Hematopoietic multipotent progenitor cell (in vitro differentiated cells): ENCODE measurements at regions not wholly inside any gene's neighbourhood (a gene's known extent, or its start where the extent isn't known, plus 50 kb on each side); places are given as distances from the start of the nearest gene placed in this dataset.
A peak's percentile ranks its signal among the peaks of the same experiment; 100 is the strongest.

Experiments
- DNase-seq, 3 donors: peaks; one replicate each; pipeline ENCODE4 v3.0.0-alpha.2; 2011 to 2015; ENCODE audit warnings: low read depth in 2 of 3, low spot score in 2 of 3

DNA sequence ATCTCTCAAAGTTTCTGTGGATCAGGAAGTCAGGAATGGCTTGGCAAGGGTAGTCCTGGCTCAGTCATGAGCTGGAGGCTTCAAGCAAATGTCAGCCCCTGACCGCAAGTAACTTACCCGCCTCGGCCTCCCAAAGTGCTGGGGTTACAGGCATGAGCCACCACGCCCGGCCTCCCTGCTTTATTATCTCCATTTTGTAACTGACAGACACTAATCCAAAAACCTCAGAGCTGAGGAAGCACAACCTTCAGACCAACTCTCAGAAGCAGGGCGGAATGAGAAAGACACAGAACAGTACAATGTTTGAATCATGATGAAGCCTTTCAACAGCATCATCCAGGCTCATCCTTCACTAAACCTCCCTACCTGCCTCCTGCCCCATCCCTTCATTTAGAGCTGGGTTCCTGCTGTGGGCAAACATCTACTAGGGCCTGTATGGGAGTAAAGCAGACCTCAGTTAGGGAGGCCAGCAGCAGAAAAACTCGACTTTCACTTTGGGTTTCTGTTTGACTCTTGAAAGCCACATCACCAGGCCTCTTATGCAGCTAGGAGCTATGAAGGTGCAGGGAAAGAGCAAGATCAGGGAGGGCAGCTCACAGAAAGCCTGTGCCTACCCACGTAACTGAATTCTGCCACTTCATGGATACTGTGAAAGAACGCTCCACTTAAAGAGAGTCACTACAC, 84.4 kb upstream of the RAB4A start:
- DNase-seq: no peak

DNA sequence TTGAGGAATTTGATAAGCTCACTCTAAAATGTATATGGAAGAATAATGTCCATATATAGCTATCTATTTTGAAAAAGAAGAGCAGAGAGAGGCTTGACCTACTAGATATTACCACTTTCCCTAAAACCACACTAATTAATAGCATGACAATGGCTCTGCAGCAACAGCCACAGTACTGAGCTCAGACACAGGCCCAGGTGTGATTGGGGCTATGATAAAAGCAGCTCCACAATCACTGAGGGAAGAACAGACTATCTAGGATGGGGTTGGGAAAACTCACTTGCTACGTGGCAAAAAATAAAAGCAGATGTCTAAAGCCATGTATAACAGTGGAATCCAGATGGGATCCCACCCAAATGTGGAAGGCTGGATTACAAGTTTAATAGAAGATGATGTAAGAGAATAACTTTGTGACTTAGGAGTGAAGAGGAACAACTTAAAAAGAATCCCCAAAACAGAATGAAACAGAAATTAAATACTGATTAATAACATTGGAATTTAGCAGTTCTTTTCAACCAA, 80.8 kb upstream of the RAB4A start:
- no peak for DNase-seq

DNA sequence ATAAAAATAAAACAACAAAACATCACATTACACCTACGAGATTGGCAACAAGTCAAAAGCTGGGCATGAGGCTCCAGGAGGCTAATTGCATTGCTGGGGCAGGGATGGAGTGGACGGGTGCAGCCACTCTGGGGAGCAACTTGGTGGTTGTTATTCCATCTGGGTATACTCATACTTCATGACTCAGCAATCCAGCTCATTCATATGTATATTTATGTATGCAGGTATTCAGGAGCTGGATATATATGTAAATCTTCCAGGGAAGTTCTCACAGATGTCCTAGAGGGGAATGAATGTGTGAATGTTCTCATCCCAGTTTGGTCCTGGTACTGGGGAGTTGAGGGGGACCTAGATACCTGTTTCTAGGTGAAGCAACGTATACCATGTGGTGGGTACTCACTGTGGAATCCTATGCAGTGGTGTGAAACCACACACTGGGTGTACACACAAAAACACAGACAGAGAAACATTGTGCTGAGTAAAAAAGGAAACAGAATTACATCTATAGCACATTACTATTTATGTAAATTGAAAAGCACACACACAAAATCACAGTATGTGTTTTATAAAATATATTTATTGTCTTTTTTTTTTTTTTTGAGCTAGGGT, 79.7 kb upstream of the RAB4A start:
- DNase-seq: no peak

- no peak for DNase-seq
Measured at GRCh38 chr1:229192031-229192430, 78.9 kb upstream of the RAB4A start.

DNA sequence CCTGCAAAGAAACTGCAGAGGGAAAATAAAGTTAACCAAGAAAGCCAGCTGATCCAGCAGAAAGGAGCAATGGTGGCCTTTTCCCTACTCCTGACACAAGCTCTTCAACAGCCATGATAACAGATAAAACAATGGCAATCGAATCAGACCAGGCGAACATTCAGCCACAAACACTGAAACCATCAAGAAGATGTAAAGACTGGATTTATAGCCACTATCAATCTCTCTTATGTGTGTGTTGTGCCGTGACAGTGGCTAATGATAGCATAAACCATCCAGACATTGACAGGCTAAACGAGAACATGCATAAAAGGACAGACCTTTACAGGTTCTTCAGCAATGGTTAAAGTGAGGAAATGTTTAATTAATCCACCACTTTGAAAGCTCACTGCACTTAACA, 78.1 kb upstream of the RAB4A start:
- no peak for DNase-seq

- no peak for DNase-seq
Measured at GRCh38 chr1:229194096-229194495, 76.8 kb upstream of the RAB4A start.

DNA sequence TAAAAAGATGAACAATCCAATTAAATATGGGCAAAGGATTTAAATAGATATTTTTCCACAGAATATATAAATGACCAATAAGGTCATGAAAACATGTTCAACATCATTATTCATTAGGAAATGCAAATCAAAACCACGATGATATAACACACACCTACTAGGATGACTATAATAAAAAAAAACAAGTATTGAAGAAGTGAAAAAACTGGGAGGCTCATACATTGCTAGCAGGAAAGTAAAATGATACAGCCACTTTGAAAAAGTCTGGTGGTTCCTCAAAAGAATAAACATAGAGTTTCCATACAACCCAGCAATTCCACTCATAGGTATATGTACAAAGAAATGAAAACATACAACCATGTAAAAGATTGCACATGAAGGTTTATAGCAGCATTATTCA, 75.7 kb upstream of the RAB4A start:
- DNase-seq: no peak

- no peak for DNase-seq
Measured at GRCh38 chr1:229196404-229197264, 74.3 kb upstream of the RAB4A start.

DNA sequence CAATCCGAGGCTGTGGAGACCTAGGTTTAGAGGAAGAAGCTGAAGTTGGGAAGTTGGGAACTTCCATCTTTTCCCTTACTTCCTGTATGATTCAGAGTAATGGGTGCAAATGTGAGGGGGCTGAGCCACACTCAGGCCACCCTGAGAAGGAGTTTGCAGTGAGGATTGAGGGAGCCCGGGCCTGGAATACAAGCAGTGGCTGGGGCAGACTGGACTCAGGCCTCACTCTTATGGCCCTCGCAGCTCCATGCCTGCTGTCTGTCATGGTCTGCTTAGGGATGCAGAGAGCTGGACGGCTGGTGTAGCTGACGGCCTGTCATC, 73.7 kb upstream of the RAB4A start:
- no peak for DNase-seq

GRCh38 chr1:229199261-229200243, 71.4 kb upstream of the RAB4A start:
- peak in 2 of 3 donors; percentile 10 to 22 for DNase-seq

DNA sequence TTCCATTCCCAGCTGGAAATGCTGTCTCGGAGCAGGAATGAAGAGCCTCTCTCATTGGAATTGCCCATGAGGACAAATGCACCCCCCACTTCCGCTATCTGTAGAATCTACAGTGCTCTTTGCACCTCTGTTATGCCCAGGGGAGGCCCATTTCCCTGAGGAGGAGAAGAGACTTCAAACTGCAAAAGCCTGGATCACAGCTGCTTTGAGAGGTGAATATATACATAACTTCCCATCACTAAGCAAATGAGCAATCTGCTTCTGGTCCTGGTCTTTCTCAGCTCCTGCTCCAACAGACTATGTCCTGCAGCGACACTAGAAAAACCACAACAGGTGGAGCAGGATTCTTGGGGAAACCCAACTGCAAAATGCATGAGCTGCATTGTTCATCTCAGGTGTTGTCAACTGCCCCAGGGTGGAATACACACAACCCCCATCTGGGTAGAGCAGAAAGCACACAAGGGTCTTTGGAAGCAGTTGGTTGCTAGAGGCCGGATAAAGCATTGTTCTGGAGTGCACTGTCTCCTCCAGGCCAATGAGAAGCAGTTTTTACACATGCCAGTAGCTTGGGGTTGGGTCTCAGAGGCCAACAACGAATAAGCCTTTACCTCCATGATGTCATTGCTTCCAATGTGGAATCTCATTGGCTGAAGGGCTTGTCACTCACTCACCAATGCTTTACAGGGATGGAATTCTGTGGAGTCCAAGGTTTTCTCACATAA, 67.7 kb upstream of the RAB4A start:
- DNase-seq: peak in 2 of 3 donors; percentile 10 to 17

GRCh38 chr1:229203991-229204632, 66.8 kb upstream of the RAB4A start:
- DNase-seq: no peak

GRCh38 chr1:229204921-229205777, 65.8 kb upstream of the RAB4A start:
- DNase-seq: no peak

DNA sequence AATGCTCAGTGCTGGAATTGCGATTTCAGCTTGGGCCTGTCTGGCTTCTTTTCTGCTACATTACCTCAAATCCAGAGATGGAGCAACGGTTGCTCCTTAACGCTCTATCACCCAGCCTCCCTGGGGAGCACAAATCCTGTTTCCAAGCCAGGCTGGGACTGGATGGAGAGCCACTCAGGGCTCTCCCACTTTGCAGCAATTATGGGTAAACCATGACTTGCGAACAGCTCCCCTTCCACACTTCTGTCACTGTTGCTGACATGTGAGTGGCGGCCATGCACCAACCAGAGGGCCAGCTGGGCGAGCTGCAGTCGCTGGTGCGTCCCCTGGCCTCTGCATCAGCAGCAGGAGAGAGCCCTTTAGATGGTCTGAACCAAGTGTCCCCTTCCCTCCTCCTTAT, 65.1 kb upstream of the RAB4A start:
- DNase-seq: no peak

- DNase-seq: no peak
Measured at GRCh38 chr1:229207916-229208315, 63.0 kb upstream of the RAB4A start.

DNA sequence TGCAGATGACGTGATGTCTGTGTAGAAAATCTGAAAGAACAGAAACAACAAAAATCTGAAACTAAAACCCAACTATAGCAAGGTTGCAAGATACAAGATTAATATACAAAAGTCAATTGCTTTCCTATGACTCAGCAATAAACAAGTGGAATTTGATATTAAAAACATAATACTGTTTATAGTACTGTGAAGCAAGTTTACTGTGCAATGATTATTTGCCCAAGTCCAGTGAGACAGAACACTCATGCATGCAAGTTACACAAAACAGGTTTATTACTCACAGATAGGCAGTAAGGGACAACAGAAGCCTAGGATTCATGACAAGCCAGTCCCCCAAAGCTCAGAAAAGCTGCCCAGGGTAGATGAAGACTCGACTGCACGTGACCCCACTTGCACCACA, 62.4 kb upstream of the RAB4A start:
- no peak for DNase-seq

- no peak for DNase-seq
Measured at GRCh38 chr1:229209386-229209785, 61.5 kb upstream of the RAB4A start.

- DNase-seq: no peak
Measured at GRCh38 chr1:229209816-229210215, 61.1 kb upstream of the RAB4A start.
